Mucosa of rectum (tissue), 2 donors: ENCODE measurements at regions not wholly inside any gene's neighbourhood (a gene's known extent, or its start where the extent isn't known, plus 50 kb on each side); places are given as distances from the start of the nearest gene placed in this dataset.
"Not testable (repeated sequence)": the region's sequence is repeated elsewhere in the genome, so short reads cannot be mapped to it uniquely, and the experiment has no call there.

Experiments
- H3K27ac ChIP-seq, 2 donors: one replicate each; pipeline ENCODE4 v1.7.0; 2013; ENCODE audit warnings: inconsistent platforms in 2 of 2, low read depth in 2 of 2, low read length in 2 of 2
- H3K27me3 ChIP-seq, 2 donors: one replicate each; pipeline ENCODE4 v1.7.0; 2013; ENCODE audit warnings: low read length in 2 of 2; ENCODE audit not compliant: control insufficient read depth in 2 of 2, insufficient read depth in 2 of 2
- H3K36me3 ChIP-seq, 2 donors: one replicate each; pipeline ENCODE4 v1.7.0; 2013; ENCODE audit warnings: low read length in 2 of 2; ENCODE audit not compliant: control insufficient read depth in 2 of 2, insufficient read depth in 2 of 2
- H3K4me1 ChIP-seq, 2 donors: one replicate each; pipeline ENCODE4 v1.7.0; 2013; ENCODE audit warnings: low read length in 2 of 2, mild to moderate bottlenecking in 1 of 2; ENCODE audit not compliant: control insufficient read depth in 2 of 2, insufficient read depth in 2 of 2
- H3K4me3 ChIP-seq, 2 donors: one replicate each; pipeline ENCODE4 v1.7.0; 2013; ENCODE audit warnings: low read length in 2 of 2
- H3K9ac ChIP-seq, 2 donors: one replicate each; pipeline ENCODE4 v1.7.0; 2013; ENCODE audit warnings: low read length in 2 of 2, low read depth in 1 of 2, mild to moderate bottlenecking in 1 of 2
- H3K9me3 ChIP-seq, 2 donors: one replicate each; pipeline ENCODE4 v1.7.0; 2013; ENCODE audit warnings: low read length in 2 of 2; ENCODE audit not compliant: control insufficient read depth in 2 of 2
- donor health status: healthy.
- donor health status: Normal muscosa, but diverticular disease.

DNA sequence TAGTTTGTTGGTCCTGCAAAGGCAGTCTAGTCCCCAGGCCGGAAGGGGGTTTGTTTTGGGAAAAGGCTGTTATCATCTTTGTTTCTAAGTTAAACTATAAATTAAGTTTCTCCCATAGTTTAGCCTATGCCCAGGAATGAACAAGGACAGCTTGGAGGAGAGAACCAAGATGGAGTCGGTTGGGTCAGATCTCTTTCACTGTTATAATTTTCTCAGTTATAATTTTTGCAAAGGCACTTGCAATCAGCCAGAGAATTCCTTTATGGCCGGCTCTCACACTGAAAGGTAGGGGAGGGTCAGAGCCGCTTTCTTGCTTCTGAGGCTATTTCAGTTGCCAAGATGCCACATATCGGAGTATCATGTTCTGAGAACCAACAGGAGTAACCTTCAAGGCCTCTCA is 59.2 kb upstream of the ATF7IP2 start:
- H3K9ac ChIP-seq = no peak overlapping the region
- no peaks in the 10 kb centered on the region for H3K27me3 ChIP-seq
- H3K36me3 ChIP-seq = no peaks in the 10 kb centered on the region
- no peak overlapping the region for H3K27ac ChIP-seq
- H3K9me3 ChIP-seq = no peaks in the 10 kb centered on the region
- no peak overlapping the region for H3K4me3 ChIP-seq
- no peaks in the 10 kb centered on the region for H3K4me1 ChIP-seq

DNA sequence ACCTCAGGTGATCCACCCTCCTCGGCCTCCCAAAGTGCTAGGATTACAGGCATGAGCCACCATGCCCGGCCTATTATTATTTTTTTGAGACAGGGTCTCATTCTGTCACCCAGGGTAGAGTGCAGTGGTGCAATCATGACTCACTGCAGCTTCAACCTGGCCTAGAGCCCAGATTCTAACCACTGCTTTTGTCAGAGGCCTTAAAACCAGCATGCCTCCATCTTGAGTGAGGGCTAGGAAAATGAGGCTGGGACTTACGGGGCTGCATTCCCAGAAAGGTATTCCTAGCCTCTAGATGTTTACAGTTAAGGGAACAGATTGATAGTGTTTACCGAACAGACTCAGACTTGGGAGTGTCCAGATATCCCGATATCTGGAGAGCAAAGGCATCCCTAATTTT is 57.6 kb upstream of the ATF7IP2 start:
- H3K27me3 ChIP-seq, H3K4me1 ChIP-seq, H3K9ac ChIP-seq, H3K27ac ChIP-seq, H3K9me3 ChIP-seq, H3K4me3 ChIP-seq, H3K36me3 ChIP-seq: not testable (repeated sequence)

DNA sequence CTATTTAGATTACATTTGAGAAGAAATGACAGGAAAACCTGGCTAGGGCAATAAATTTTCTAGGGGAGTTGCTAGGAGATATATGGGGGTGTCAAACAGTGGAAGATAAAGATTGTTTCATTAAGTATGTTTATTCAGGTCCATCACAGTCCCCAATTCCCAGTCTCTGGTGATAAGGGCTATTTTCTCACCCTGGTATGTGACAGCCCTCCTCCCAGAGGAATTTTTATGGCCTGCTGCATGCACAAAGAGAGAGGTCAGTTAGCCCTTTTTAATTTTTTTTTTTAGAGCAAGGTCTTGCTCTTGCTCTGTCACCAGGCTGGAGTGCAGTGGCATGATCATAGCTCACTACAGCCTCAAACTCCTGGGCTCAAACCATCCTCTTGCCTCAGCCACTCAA is 53.6 kb upstream of the ATF7IP2 start:
- no peak overlapping the region for H3K27ac ChIP-seq
- no peaks in the 10 kb centered on the region for H3K36me3 ChIP-seq
- no peak overlapping the region for H3K9ac ChIP-seq
- H3K9me3 ChIP-seq = no peaks in the 10 kb centered on the region
- H3K4me3 ChIP-seq = no peak overlapping the region
- no peaks in the 10 kb centered on the region for H3K4me1 ChIP-seq
- no peaks in the 10 kb centered on the region for H3K27me3 ChIP-seq

DNA sequence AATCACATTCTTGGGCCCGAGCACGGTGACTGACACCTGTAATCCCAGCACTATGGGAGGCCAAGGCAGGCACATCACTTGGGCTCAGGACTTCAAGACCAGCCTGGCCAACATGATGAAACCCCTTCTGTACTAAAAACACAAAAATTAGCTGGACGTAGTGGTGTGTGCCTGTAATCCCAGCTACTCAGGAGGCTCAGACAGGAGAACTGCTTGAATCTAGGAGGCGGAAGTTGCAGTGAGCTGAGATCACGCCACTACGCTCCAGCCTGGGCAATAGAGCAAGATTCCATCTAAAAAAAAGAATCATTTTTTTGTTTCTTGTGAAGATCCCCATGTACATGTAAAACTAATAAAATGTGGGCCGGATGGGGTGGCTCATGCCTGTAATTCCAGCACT is 53.1 kb upstream of the ATF7IP2 start:
- Histone ChIP-seq H3K9ac (no peak overlapping the region), H3K36me3 (no peaks in the 10 kb centered on the region), H3K4me1 (no peaks in the 10 kb centered on the region), H3K27me3 (no peaks in the 10 kb centered on the region), H3K4me3 (no peak overlapping the region), H3K27ac (no peak overlapping the region), H3K9me3 (no peaks in the 10 kb centered on the region)

GRCh38 chr16:10333321-10334032 is 52.4 kb upstream of the ATF7IP2 start:
- Histone ChIP-seq H3K4me1 (no peaks in the 10 kb centered on the region), H3K9ac (no peak overlapping the region), H3K4me3 (no peak overlapping the region), H3K27me3 (no peaks in the 10 kb centered on the region), H3K27ac (no peak overlapping the region), H3K9me3 (peaks cover 0 to under 1% of the 10 kb centered on the region in 2 donors), H3K36me3 (no peaks in the 10 kb centered on the region)

DNA sequence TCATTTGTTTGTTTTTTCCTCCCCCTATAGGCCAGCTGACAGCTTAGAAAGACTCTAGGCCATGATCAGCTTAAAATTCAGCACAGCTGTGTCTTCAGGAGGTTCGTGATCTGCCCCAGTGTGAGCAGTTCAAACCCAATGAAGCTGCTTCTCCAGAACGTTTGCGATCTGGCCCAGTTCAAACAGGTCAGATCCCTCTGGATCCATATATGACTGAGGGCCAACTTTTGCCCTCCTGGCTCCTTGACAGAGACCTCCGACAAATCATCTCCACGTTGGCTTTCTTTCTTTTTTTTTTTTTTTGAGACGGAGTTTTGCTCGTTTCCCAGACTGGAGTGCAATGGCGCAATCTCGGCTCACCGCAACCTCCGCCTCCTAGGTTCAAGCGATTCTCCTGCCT is 50.2 kb upstream of the ATF7IP2 start:
- Histone ChIP-seq H3K9me3 (peaks cover 2 to 4% of the 10 kb centered on the region in 2 donors), H3K9ac (no peak overlapping the region), H3K4me1 (no peaks in the 10 kb centered on the region), H3K4me3 (no peak overlapping the region), H3K27ac (no peak overlapping the region), H3K36me3 (no peaks in the 10 kb centered on the region), H3K27me3 (no peaks in the 10 kb centered on the region)
